K562 (cell line): ENCODE measurements at regions not wholly inside any gene's neighbourhood (a gene's known extent, or its start where the extent isn't known, plus 50 kb on each side); places are given as distances from the start of the nearest gene placed in this dataset.

Experiments used
- ATAC-seq: fragments of 200-7000 bp; cut with Tn5 transposase; 3 replicates; pipeline ENCODE4 v1.9.1; 2020; ENCODE audit warnings: moderate library complexity
- BruUV-seq: library from RNA; stranded (reverse); fragments of 400-500 nt; replicated peaks from 2 replicates; lab custom pipeline; 2021; lab: Mats Ljungman, UMichigan
- CTCF ChIA-PET: fragments of 300-600 bp; formaldehyde crosslinking; extraction: SDS; loops from one replicate; lab custom pipeline; 2021; ENCODE audit warnings: low intra/inter-chr PET ratio; lab: Yijun Ruan, JAX
- POLR2A ChIA-PET: fragments of 300-600, 350-650 bp; sonication (Branson Sonifier 250); formaldehyde crosslinking; extraction: SDS; loops from one replicate; lab custom pipeline; 2021; ENCODE audit warnings: antibody characterized with exemption, inconsistent platforms; lab: Yijun Ruan, JAX
- DNase-seq, 4 experiments: peaks; one replicate each; pipeline versions ENCODE4 v3.0.0 to v3.0.0-alpha.2; 2011 to 2018; ENCODE audit warnings: low spot score in 3 of 4, mixed read lengths in 3 of 4; ENCODE audit errors: extremely low read depth in 1 of 4
- FAIRE-seq: peaks from 2 replicates; lab custom pipeline; 2011; peaks lifted over from hg19 to GRCh38; lab: Jason Lieb, UNC
- H2AFZ ChIP-seq: 2 replicates; pipeline ENCODE4 v1.6.0; 2011; ENCODE audit warnings: low read depth, low read length, control low read depth, inconsistent platforms
- H3K27ac ChIP-seq: fragments of 200-600 bp; 3 replicates; pipeline ENCODE4 v1.8.0; 2011; ENCODE audit warnings: low read depth, mild to moderate bottlenecking, control low read depth, inconsistent platforms, low read length, moderate library complexity, mixed read lengths; ENCODE audit errors: extremely low read depth
- H3K27me3 ChIP-seq, 2 experiments: fragments of 300-600 bp in 1 of 2; 2 replicates in 1 of 2; 3 replicates in 1 of 2; pipeline versions ENCODE4 v1.6.0 to v1.8.0; 2011; ENCODE audit warnings: inconsistent platforms in 2 of 2, low read length in 2 of 2, mild to moderate bottlenecking in 1 of 2, mixed read lengths in 1 of 2, moderate library complexity in 1 of 2; ENCODE audit not compliant: control insufficient read depth in 2 of 2, insufficient read depth in 2 of 2
- H3K36me3 ChIP-seq: fragments of 300-600 bp; 3 replicates; pipeline ENCODE4 v1.8.0; 2011; ENCODE audit warnings: mild to moderate bottlenecking, low read length, inconsistent platforms; ENCODE audit not compliant: control insufficient read depth, insufficient read depth
- H3K4me1 ChIP-seq, 2 experiments: fragments of 200-600 bp in 1 of 2; replicated peaks in 1 of 2; 2 replicates in 1 of 2; 3 replicates in 1 of 2; pipeline versions ENCODE4 v1.5.1 to v1.8.0; 2011; ENCODE audit warnings: inconsistent platforms in 2 of 2, low read length in 2 of 2, mild to moderate bottlenecking in 1 of 2, mixed read lengths in 1 of 2, moderate library complexity in 1 of 2; ENCODE audit not compliant: control insufficient read depth in 2 of 2, insufficient read depth in 2 of 2
- H3K4me2 ChIP-seq: 2 replicates; pipeline ENCODE4 v1.6.1; 2011; ENCODE audit warnings: low read length, control low read depth, inconsistent platforms, mixed read lengths; ENCODE audit not compliant: insufficient read depth
- H3K4me3 ChIP-seq: fragments of 200-600 bp; sonication (generic), shearing (Covaris generic); 2 replicates; pipeline ENCODE4 v1.5.1; 2016; ENCODE audit warnings: control low read depth, inconsistent platforms
- H3K79me2 ChIP-seq: fragments of 200-600 bp; 3 replicates; pipeline ENCODE4 v1.8.0; 2011; ENCODE audit warnings: low read length, inconsistent platforms; ENCODE audit not compliant: control insufficient read depth, insufficient read depth
- H3K9ac ChIP-seq, 2 experiments: 2 replicates each; pipeline versions ENCODE4 v1.6.0 to v1.6.1; 2011; ENCODE audit warnings: low read depth in 2 of 2, low read length in 2 of 2, control low read depth in 1 of 2, inconsistent platforms in 1 of 2, mild to moderate bottlenecking in 1 of 2, mixed read lengths in 1 of 2; ENCODE audit not compliant: insufficient read depth in 1 of 2
- H3K9me1 ChIP-seq: one replicate; pipeline ENCODE4 v1.6.0; 2011; ENCODE audit warnings: inconsistent platforms, mild to moderate bottlenecking, low read length, moderate library complexity; ENCODE audit not compliant: control insufficient read depth, insufficient read depth
- H3K9me3 ChIP-seq: replicated peaks from 2 replicates; pipeline ENCODE4 v1.5.1; 2011; ENCODE audit warnings: low read depth, low read length, inconsistent platforms; ENCODE audit not compliant: control insufficient read depth, insufficient read depth
- H4K20me1 ChIP-seq: replicated peaks from 2 replicates; pipeline ENCODE4 v1.6.1; 2011; ENCODE audit warnings: low read length, inconsistent platforms, mixed read lengths; ENCODE audit not compliant: control insufficient read depth, insufficient read depth
- ESRRA ChIP-seq: fragments of 450-650 bp; IDR thresholded peaks from 2 replicates; pipeline ENCODE4 v1.6.1; 2014; ENCODE audit warnings: low read depth, mild to moderate bottlenecking, moderate library complexity, borderline replicate concordance
- EWSR1 ChIP-seq: fragments of 450-650 bp; IDR thresholded peaks from 2 replicates; pipeline ENCODE4 v1.6.1; 2018; ENCODE audit warnings: borderline replicate concordance, mild to moderate bottlenecking, low read depth, moderate library complexity; ENCODE audit not compliant: partially characterized antibody
- KLF6 ChIP-seq: fragments of 250-450 bp; sonication (Bioruptor Pico); IDR thresholded peaks from 2 replicates; pipeline ENCODE4 v1.4.0; 2020; ENCODE audit warnings: mild to moderate bottlenecking, moderate library complexity, borderline replicate concordance
- NCOA6 ChIP-seq: fragments of 450-650 bp; IDR thresholded peaks from 2 replicates; pipeline ENCODE4 v1.6.1; 2017; ENCODE audit warnings: mild to moderate bottlenecking
- NR2C1 ChIP-seq, 2 experiments: fragments of 450-650 bp; IDR thresholded peaks; 2 replicates each; pipeline ENCODE4 v1.6.1; 2017; ENCODE audit warnings: mild to moderate bottlenecking in 2 of 2, antibody characterized with exemption in 1 of 2, inconsistent platforms in 1 of 2, missing compliant biosample characterization in 1 of 2, missing genetic modification characterization in 1 of 2
- SMC3 ChIP-seq: conservative IDR thresholded peaks from 2 replicates; pipeline ENCODE4 v1.6.1; 2011; ENCODE audit warnings: low read depth, low read length, improper control_type of control experiment; ENCODE audit not compliant: insufficient read depth
- SRSF3 ChIP-seq: fragments of 200-400 bp; formaldehyde crosslinking; IDR thresholded peaks from 2 replicates; pipeline ENCODE4 v1.6.1; 2016; ENCODE audit warnings: mild to moderate bottlenecking, low read length, moderate library complexity; ENCODE audit not compliant: insufficient read depth
- STAT5A ChIP-seq: IDR thresholded peaks from 2 replicates; pipeline ENCODE4 v1.6.1; 2012; ENCODE audit warnings: low read length, inconsistent platforms, borderline replicate concordance
- TAL1 ChIP-seq: fragments of 450-650 bp; IDR thresholded peaks from 2 replicates; pipeline ENCODE4 v1.6.1; 2016; ENCODE audit warnings: mild to moderate bottlenecking
- TSHZ1 ChIP-seq: fragments of 250-450 bp; sonication (Bioruptor Pico); IDR thresholded peaks from 2 replicates; pipeline ENCODE4 v1.4.0; 2020; ENCODE audit warnings: mild to moderate bottlenecking, moderate library complexity
- ZNF354B ChIP-seq: fragments of 250-450 bp; sonication (Bioruptor Pico); IDR thresholded peaks from 2 replicates; pipeline ENCODE4 v1.4.0; 2020
- WGBS: fragments of 100-300 bp; shearing (Covaris generic); methylation state at CpG from one replicate; pipeline ENCODE4 v1.1.6; 2016; ENCODE audit warnings: low coverage, mixed read lengths; ENCODE audit not compliant: insufficient coverage; ENCODE audit errors: missing lambda C conversion rate; 5-methylcytosine and 5-hydroxymethylcytosine counted together
- in situ Hi-C: fragments of 300-500 bp; cut with MboI; formaldehyde crosslinking; loops from 4 replicates; pipeline ENCODE4 v1.15.0; 2018; ENCODE audit warnings: inconsistent platforms, mixed read lengths
- intact Hi-C: fragments of 100-400 bp; cut with micrococcal nuclease; formaldehyde crosslinking; loops from 2 replicates; pipeline ENCODE4 v1.14.2; 2022

GRCh38 chr22:47373648-47374272 is 611.3 kb downstream of the TBC1D22A start:
- TF ChIP-seq TSHZ1 (CRISPR knock-in tag) (no peak), SMC3 (no peak), STAT5A (no peak), NR2C1 (IDR thresholded peaks at IDR 0.05) (no peak), NR2C1 (tag; IDR thresholded peaks at IDR 0.05) (no peak), ESRRA (no peak), NCOA6 (no peak), EWSR1 (no peak), TAL1 (no peak), KLF6 (no peak), SRSF3 (no peak), ZNF354B (CRISPR knock-in tag) (no peak)
- ChIA-PET CTCF (no interaction called here), POLR2A (no interaction called here)
- no peak for DNase-seq
- WGBS, result 0% methylated on average over 8 of the region's 13 CpGs
- Histone ChIP-seq H3K9me1 (no peaks in the 10 kb centered on the region), H3K9ac (no peak overlapping the region), H3K9me3 (no peaks in the 10 kb centered on the region), H3K4me2 (no peak overlapping the region), H3K27me3 (peaks cover 0 to 26% of the 10 kb centered on the region in 2 experiments; a peak in 2 of 5 replicates), H4K20me1 (no peaks in the 10 kb centered on the region), H3K27ac (no peak overlapping the region), H3K79me2 (no peaks in the 10 kb centered on the region), H3K4me3 (no peak overlapping the region), H2AFZ (no peak overlapping the region), H3K4me1 (no peaks in the 10 kb centered on the region), H3K36me3 (no peaks in the 10 kb centered on the region)
- no peak for FAIRE-seq
- intact Hi-C loops (no loop called here), in situ Hi-C loops (no loop called here)
- ATAC-seq, result no peak
- no TSS peak for BruUV-seq
